GM12892 (cell line): ENCODE measurements at regions not wholly inside any gene's neighbourhood (a gene's known extent, or its start where the extent isn't known, plus 50 kb on each side); places are given as distances from the start of the nearest gene placed in this dataset.

Source experiments
- POLR2A ChIP-seq: IDR thresholded peaks from 2 replicates; pipeline ENCODE4 v1.6.1; 2011; ENCODE audit warnings: low read depth, low read length, control low read depth
- POLR2AphosphoS5 ChIP-seq: IDR thresholded peaks from 2 replicates; pipeline ENCODE4 v1.6.1; 2011; ENCODE audit warnings: low read depth, low read length, control low read depth

- TF ChIP-seq POLR2AphosphoS5 (no peak), POLR2A (no peak)
These were observed 62.5 kb upstream of the NCOR2 start for GRCh38 chr12:124629789-124630480.
